NB4 (cell line): ENCODE measurements at regions not wholly inside any gene's neighbourhood (a gene's known extent, or its start where the extent isn't known, plus 50 kb on each side); places are given as distances from the start of the nearest gene placed in this dataset.

Experiments
- CTCF ChIP-seq: IDR thresholded peaks from one replicate; pipeline ENCODE4 v1.5.1; 2012; ENCODE audit warnings: low read depth, low read length
- MAX ChIP-seq: IDR thresholded peaks from 2 replicates; pipeline ENCODE4 v1.6.1; 2011; ENCODE audit warnings: low read depth, low read length
- MYC ChIP-seq: IDR thresholded peaks from 2 replicates; pipeline ENCODE4 v1.6.1; 2011; ENCODE audit warnings: low read depth, low read length
- POLR2A ChIP-seq: IDR thresholded peaks from 2 replicates; pipeline ENCODE4 v1.6.1; 2011; ENCODE audit warnings: mild to moderate bottlenecking; ENCODE audit not compliant: insufficient read length; ENCODE audit errors: extremely low read depth

- TF ChIP-seq CTCF (no peak), POLR2A (no peak), MAX (no peak), MYC (no peak)
These were observed 1295.8 kb upstream of the TENM3 start for GRCh38 chr4:180947425-180947824.
